HG02943 (cell line): ENCODE measurements at regions not wholly inside any gene's neighbourhood (a gene's known extent, or its start where the extent isn't known, plus 50 kb on each side); places are given as distances from the start of the nearest gene placed in this dataset.
"Not testable (repeated sequence)": the region's sequence is repeated elsewhere in the genome, so short reads cannot be mapped to it uniquely, and the experiment has no call there.

Experiments
- ATAC-seq: cut with Tn5 transposase; IDR thresholded peaks from one replicate; pipeline ENCODE4 v1.9.1; 2021; ENCODE audit warnings: mild to moderate bottlenecking, low read depth, moderate library complexity; ENCODE audit not compliant: unreplicated experiment

DNA sequence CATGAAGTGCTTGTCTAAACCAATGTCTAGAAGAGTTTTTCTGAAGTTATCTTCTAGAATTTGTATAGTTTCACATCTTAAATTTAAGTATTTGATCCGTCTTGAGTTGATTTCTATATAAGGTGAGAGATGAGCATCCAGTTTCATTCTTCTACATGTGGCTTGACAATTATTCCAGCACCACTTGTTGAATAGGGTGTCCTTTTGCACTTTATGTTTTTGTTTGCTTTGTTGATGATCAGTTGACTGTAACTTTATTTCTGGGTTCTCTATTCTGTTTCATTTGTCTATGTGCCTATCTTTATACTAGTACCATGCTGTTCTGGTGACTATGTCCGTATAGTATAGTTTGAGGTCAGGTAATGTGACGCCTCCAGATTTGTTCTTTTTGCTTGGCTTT, 426.6 kb upstream of the CHRM2 start:
- ATAC-seq = no peak

DNA sequence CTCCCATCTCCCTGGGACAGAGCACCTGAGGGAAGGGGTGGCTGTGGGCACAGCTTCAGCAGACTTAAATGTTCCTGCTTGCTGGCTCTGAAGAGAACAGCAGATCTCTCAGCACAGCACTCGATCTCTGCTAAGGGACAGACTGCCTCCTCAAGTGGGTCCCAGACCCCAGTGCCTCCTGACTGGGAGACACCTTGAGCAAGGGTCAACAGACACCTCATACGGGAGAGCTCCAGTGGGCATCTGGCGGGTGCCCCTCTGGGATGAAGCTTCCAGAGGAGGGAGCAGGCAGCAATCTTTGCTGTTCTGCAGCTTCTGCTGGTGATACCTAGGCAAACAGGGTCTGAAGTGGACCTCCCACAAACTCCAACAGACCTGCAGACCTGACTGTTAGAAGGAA, 436.7 kb upstream of the CHRM2 start:
- ATAC-seq = not testable (repeated sequence)

DNA sequence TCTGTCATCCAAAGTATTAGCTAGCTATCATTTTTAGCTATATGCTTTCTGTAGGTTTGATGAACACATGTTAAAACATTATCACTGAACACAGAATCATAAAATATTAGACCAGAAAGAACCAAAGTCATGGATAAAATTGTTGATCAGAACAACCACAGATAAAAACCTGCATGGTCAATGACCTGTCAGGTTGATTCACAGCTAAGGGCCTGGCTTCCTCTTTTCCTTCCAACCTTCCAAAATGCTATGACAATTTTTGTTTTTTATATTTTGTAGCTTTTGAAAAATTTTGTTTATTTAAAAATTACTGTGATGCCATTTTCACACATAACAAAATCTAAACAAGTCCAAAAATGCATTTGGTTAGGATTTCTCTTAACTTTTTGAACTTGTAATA, 444.4 kb upstream of the CHRM2 start:
- ATAC-seq = no peak

DNA sequence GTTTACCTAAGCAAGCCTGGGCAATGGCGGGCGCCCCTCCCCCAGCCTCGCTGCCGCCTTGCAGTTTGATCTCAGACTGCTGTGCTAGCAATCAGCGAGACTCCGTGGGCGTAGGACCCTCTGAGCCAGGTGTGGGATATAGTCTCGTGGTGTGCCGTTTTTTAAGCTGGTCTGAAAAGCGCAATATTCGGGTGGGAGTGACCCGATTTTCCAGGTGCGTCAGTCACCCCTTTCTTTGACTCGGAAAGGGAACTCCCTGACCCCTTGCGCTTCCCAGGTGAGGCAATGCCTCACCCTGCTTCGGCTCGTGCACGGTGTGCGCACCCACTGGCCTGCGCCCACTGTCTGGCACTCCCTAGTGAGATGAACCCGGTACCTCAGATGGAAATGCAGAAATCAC, 442.6 kb upstream of the MTPN start:
- ATAC-seq = not testable (repeated sequence)

GRCh38 chr7:136412952-136413351, 435.8 kb upstream of the MTPN start:
- ATAC-seq = no peak

- ATAC-seq = peak; percentile 97
Observed at GRCh38 chr7:136405931-136406777, 429.0 kb upstream of the MTPN start.

DNA sequence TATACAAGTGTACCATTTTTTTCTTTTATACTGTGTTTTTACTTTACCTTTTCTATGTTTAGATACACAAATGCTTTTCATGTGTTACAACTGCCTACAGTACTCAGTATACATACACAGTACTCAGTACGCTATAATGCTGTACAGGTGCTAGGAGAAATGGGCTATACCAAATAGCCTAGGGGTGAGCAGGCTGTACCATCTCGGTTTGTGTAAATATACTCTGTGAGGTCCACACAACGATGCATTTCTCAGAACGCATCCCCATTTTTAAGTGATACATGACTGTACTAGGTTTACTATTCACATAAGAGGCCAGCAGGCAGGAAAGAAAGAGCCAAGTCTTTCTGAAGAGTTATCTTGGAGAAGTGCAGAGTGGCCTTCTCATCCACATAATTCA, 426.4 kb upstream of the MTPN start:
- ATAC-seq = no peak

GRCh38 chr7:136400877-136401276, 423.7 kb upstream of the MTPN start:
- ATAC-seq = no peak

DNA sequence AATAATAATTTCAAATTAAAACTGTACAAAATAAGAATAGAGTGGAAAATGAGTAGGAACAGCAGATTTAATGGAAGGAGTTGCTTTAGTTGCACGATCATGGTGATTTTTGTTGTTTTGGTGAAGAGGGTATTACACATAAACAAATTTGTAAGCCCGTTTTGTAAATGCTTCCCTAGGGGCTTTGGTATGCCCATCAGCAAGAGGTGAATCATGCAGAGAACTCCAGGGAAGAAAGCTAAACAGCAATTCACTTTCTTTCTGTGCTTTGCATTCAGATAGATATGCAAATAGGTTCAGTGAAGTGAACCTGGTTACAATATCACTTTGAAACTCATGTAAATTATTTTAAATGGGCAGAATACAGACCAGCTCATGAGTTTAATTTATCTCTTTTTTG, 422.2 kb upstream of the MTPN start:
- ATAC-seq = no peak

GRCh38 chr7:136392856-136393255, 415.7 kb upstream of the MTPN start:
- no peak for ATAC-seq

- ATAC-seq = no peak
Observed at GRCh38 chr7:136391371-136391770, 414.2 kb upstream of the MTPN start.

DNA sequence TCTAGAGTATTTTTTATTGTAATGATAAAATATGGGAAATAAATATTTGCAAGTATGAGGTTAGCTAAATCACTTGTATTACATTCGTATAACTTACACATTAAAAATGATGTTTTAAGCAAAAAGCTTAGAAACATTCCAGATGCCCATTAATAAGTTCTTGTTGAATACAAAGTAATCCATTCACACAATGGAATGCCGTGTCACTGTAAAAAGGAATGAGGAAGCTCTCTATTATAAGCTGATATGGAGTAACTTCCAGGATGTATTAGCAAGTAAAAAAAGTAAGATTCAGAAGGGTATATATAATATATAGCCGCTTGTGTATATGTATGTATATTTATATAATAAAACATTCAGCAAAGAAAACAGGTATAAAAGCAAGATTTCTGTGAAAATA, 412.8 kb upstream of the MTPN start:
- ATAC-seq = no peak

- no peak for ATAC-seq
Observed at GRCh38 chr7:136386876-136387275, 409.7 kb upstream of the MTPN start.

DNA sequence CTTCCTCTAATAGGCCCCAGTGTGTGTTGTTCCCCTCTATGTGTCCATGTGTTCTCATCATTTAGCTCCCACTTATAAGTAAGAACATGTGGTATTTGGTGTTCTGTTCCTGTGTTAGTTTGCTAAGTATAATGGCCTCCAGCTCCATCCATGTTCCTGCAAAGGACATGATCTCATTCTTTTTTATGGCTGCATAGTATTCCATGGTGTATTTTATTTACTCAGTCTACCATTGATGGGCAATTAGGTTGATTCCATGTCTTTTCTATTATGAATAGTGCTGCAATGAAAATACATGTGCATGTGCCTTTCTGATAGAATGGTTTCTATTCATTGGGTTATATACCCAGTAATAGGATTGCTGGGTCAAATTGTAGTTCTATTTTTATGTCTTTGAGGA, 394.2 kb upstream of the MTPN start:
- not testable (repeated sequence) for ATAC-seq

DNA sequence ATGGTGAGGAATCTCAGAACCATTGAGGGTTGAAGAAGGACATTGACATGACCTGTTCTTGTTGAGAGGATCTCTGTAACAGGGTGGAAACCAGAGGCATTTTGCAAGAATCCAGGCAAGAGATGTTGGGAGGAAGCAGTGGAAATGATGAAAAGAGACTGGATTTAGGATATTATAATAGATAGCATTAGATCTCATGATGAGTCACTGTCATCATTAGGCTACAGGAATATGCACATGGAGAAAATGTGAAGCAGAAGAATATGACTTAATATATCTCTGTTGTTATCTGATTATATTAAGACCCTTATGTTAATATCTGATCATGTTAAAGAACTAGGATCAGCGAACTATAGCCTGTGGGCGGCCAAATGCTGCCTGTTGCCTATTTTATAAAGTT, 393.0 kb upstream of the MTPN start:
- no peak for ATAC-seq

- no peak for ATAC-seq
Observed at GRCh38 chr7:136369225-136369624, 392.1 kb upstream of the MTPN start.

GRCh38 chr7:136359333-136359903, 382.3 kb upstream of the MTPN start:
- peak; percentile 94 for ATAC-seq

- ATAC-seq = peak; percentile 55
Observed at GRCh38 chr7:136353287-136353686, 376.1 kb upstream of the MTPN start.

DNA sequence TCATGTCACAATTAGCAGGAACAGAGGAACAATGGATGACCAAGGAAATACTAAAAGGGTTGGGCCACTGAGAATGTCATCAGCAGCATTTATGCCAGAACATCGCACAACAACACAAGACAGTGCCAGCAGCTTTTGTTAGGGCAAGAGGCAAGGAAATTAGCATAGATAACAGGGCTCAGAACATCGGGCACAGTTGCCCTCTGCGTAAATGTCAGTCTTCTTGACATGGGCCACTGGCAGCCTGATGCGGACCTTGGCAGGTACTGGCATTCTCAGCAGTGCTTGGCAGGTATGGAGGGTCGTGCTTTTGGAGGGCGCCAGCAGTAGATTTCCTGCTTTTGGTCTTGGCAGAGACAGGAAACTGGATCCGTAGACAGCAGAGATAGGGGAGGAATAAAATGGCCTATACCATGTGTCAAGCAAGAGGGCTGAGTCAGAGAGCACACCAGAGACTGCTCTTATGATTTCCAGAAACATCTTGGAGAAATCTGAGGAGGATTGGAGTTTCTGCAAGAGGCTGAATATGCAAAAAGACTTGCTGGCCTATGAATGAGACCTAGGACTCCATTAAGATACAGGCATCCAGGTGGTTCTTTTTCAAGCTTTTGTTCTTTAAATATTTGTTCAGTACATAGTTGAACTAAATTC, 371.5 kb upstream of the MTPN start:
- no peak for ATAC-seq

- no peak for ATAC-seq
Observed at GRCh38 chr7:136348142-136348541, 371.0 kb upstream of the MTPN start.

DNA sequence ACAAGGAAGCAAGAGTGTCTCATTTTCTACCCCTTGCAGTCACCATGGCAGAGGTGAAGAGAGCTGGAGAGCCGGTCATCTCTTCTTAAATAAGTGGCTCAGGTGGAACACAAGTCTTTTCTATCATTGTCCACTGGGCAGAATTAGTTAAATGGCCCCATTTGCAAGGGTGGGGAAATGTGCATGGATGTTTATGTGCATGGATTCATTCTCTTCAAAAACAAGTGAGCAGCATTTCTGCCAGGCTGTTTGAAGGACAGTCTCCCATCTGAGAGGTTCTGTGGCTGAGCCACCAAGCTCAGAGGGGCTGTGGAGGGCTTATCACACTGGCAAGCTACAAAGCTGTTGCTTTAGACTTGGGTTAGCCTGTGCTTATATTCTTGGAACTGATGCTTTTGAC, 370.3 kb upstream of the MTPN start:
- no peak for ATAC-seq

DNA sequence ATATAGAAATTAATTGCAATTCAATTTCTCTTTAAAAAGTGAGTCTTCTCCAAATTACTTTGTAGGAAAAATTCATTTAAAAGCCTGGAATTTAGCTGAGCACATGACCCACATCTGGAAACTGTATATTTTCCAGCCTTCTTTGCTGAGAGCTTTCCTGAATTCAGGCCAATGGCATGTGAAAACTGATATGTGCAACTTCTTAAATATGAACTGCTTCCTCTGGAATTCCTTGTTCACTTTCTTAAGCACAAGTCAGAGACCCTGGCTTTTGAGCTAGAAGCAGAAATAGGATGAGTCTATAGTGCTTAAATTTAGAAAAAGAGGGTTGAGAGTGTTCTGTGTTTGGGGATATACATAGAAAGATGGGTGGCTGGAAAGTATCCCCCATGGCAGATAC, 365.1 kb upstream of the MTPN start:
- no peak for ATAC-seq
